H1 (cell line): ENCODE measurements at regions not wholly inside any gene's neighbourhood (a gene's known extent, or its start where the extent isn't known, plus 50 kb on each side); places are given as distances from the start of the nearest gene placed in this dataset.

Experiments used
- CTCF ChIA-PET: fragments of 300-600 bp; sonication (Branson Sonifier 250); formaldehyde crosslinking; loops from one replicate; lab custom pipeline; 2021; ENCODE audit not compliant: partially characterized antibody; lab: Charles Lee
- POLR2A ChIA-PET: fragments of 300-600 bp; sonication (Branson Sonifier 250); formaldehyde crosslinking; loops from one replicate; lab custom pipeline; 2021; ENCODE audit warnings: inconsistent platforms; ENCODE audit not compliant: partially characterized antibody; lab: Charles Lee
- DNase-seq, 2 experiments: peaks; one replicate each; pipeline versions ENCODE4 v3.0.0 to v3.0.0-alpha.2; 2010 to 2022; ENCODE audit warnings: low spot score in 2 of 2, low read depth in 1 of 2, mixed read lengths in 1 of 2
- FAIRE-seq: peaks from 2 replicates; lab custom pipeline; 2011; peaks lifted over from hg19 to GRCh38; lab: Jason Lieb, UNC
- H2AFZ ChIP-seq: 2 replicates; pipeline ENCODE4 v1.8.1; 2012; ENCODE audit warnings: low read length, inconsistent platforms
- H2AK5ac ChIP-seq: 2 replicates; pipeline ENCODE4 v1.6.1; 2013; ENCODE audit warnings: low read depth, low read length
- H2BK120ac ChIP-seq: replicated peaks from 2 replicates; pipeline ENCODE3; 2013; ENCODE audit warnings: low read depth, low read length, inconsistent platforms
- H2BK12ac ChIP-seq: 2 replicates; pipeline ENCODE4 v1.6.1; 2013; ENCODE audit warnings: low read depth, low read length
- H2BK15ac ChIP-seq: 2 replicates; pipeline ENCODE4 v1.6.1; 2013; ENCODE audit warnings: low read length
- H2BK20ac ChIP-seq: 2 replicates; pipeline ENCODE4 v1.6.1; 2013; ENCODE audit warnings: low read length
- H2BK5ac ChIP-seq: 2 replicates; pipeline ENCODE4 v1.6.1; 2013; ENCODE audit warnings: low read depth, low read length
- H3K14ac ChIP-seq: 2 replicates; pipeline ENCODE4 v1.6.1; 2013; ENCODE audit warnings: inconsistent platforms; ENCODE audit not compliant: insufficient read length
- H3K18ac ChIP-seq: 2 replicates; pipeline ENCODE4 v1.6.1; 2013; ENCODE audit warnings: low read length; ENCODE audit errors: extremely low read depth
- H3K23ac ChIP-seq: 2 replicates; pipeline ENCODE4 v1.6.1; 2013; ENCODE audit warnings: inconsistent platforms; ENCODE audit not compliant: insufficient read length
- H3K23me2 ChIP-seq: 2 replicates; pipeline ENCODE4 v1.6.1; 2013; ENCODE audit warnings: low read depth, low read length
- H3K27ac ChIP-seq: 2 replicates; pipeline ENCODE4 v1.6.1; 2011; ENCODE audit warnings: low read depth, low read length, inconsistent platforms
- H3K27me3 ChIP-seq, 4 experiments: replicated peaks in 1 of 4; 1 replicate in 1 of 4; 2 replicates in 3 of 4; pipeline versions ENCODE4 v1.6.1 to v1.8.1; 2011 to 2013; ENCODE audit warnings: low read length in 3 of 4, mild to moderate bottlenecking in 3 of 4, inconsistent platforms in 2 of 4, mixed read lengths in 2 of 4, moderate library complexity in 1 of 4; ENCODE audit not compliant: control insufficient read depth in 3 of 4, insufficient read depth in 3 of 4; ENCODE audit errors: extremely low read depth in 1 of 4
- H3K36me3 ChIP-seq, 4 experiments: 2 replicates each; pipeline versions ENCODE4 v1.6.1 to v1.8.1; 2011 to 2013; ENCODE audit warnings: mild to moderate bottlenecking in 4 of 4, low read length in 3 of 4, moderate library complexity in 2 of 4, control low read depth in 1 of 4, inconsistent platforms in 1 of 4; ENCODE audit not compliant: insufficient read depth in 4 of 4, control insufficient read depth in 2 of 4
- H3K4ac ChIP-seq: replicated peaks from 2 replicates; pipeline ENCODE3; 2013; ENCODE audit warnings: low read length, low read depth, mixed read lengths, inconsistent platforms; ENCODE audit not compliant: insufficient read length
- H3K4me1 ChIP-seq, 4 experiments: replicated peaks in 1 of 4; 1 replicate in 1 of 4; 2 replicates in 3 of 4; pipeline versions ENCODE4 v1.6.1 to v1.8.1; 2011 to 2013; ENCODE audit warnings: low read length in 3 of 4, inconsistent platforms in 2 of 4, mixed read lengths in 1 of 4; ENCODE audit not compliant: insufficient read depth in 4 of 4, control insufficient read depth in 3 of 4
- H3K4me2 ChIP-seq, 2 experiments: 2 replicates each; pipeline versions ENCODE4 v1.6.1 to v1.8.1; 2011 to 2013; ENCODE audit warnings: low read depth in 2 of 2, low read length in 2 of 2, control low read depth in 1 of 2, inconsistent platforms in 1 of 2, mild to moderate bottlenecking in 1 of 2; ENCODE audit not compliant: insufficient read depth in 1 of 2
- H3K4me3 ChIP-seq, 4 experiments: fragments of 200-600, 300-600 bp in 1 of 4; sonication (generic), shearing (Covaris generic), sonication (Bioruptor Twin) in 1 of 4; 2 replicates each; pipeline versions ENCODE4 v1.5.1 to v1.8.1; 2011 to 2016; ENCODE audit warnings: low read length in 4 of 4, low read depth in 3 of 4, control low read depth in 2 of 4, inconsistent platforms in 2 of 4, mild to moderate bottlenecking in 2 of 4, mixed read lengths in 1 of 4, moderate library complexity in 1 of 4; ENCODE audit not compliant: insufficient read depth in 2 of 4; ENCODE audit errors: extremely low read depth in 1 of 4
- H3K56ac ChIP-seq: replicated peaks from 2 replicates; pipeline ENCODE3; 2013; ENCODE audit warnings: low read depth, mild to moderate bottlenecking, mixed read lengths, low read length, inconsistent platforms; ENCODE audit not compliant: insufficient read length
- H3K79me1 ChIP-seq: 2 replicates; pipeline ENCODE4 v1.6.1; 2013; ENCODE audit warnings: low read depth, low read length, control low read depth
- H3K79me2 ChIP-seq, 2 experiments: 2 replicates each; pipeline versions ENCODE4 v1.6.1 to v1.8.1; 2012 to 2013; ENCODE audit warnings: low read length in 2 of 2, mild to moderate bottlenecking in 2 of 2, inconsistent platforms in 1 of 2; ENCODE audit not compliant: insufficient read depth in 2 of 2, control insufficient read depth in 1 of 2
- H3K9ac ChIP-seq, 4 experiments: replicated peaks in 1 of 4; 1 replicate in 1 of 4; 2 replicates in 3 of 4; pipeline versions ENCODE4 v1.6.1 to v1.8.1; 2011 to 2013; ENCODE audit warnings: low read depth in 3 of 4, low read length in 3 of 4, control low read depth in 2 of 4, mild to moderate bottlenecking in 2 of 4, moderate library complexity in 2 of 4, inconsistent platforms in 1 of 4; ENCODE audit errors: extremely low read depth in 1 of 4
- H3K9me3 ChIP-seq, 2 experiments: 2 replicates each; pipeline versions ENCODE4 v1.6.1 to v1.8.1; 2012 to 2013; ENCODE audit warnings: mild to moderate bottlenecking in 2 of 2, moderate library complexity in 2 of 2, control low read depth in 1 of 2, inconsistent platforms in 1 of 2, low read depth in 1 of 2, low read length in 1 of 2, mixed read lengths in 1 of 2; ENCODE audit not compliant: insufficient read depth in 2 of 2
- H4K20me1 ChIP-seq, 2 experiments: replicated peaks in 1 of 2; 2 replicates each; pipeline versions ENCODE3 to v1.8.1; 2011 to 2013; ENCODE audit warnings: inconsistent platforms in 2 of 2, low read length in 2 of 2, mild to moderate bottlenecking in 1 of 2; ENCODE audit not compliant: insufficient read depth in 2 of 2, control insufficient read depth in 1 of 2
- H4K5ac ChIP-seq: 2 replicates; pipeline ENCODE4 v1.6.1; 2013; ENCODE audit warnings: low read length, low read depth, mixed read lengths, inconsistent platforms; ENCODE audit not compliant: insufficient read length
- H4K8ac ChIP-seq: 2 replicates; pipeline ENCODE4 v1.8.0; 2013; ENCODE audit warnings: mild to moderate bottlenecking, moderate library complexity, low read length, inconsistent platforms; ENCODE audit not compliant: insufficient read depth; ENCODE audit errors: extremely low read depth
- H4K91ac ChIP-seq: replicated peaks from 2 replicates; pipeline ENCODE3; 2013; ENCODE audit warnings: low read length, mixed read lengths, inconsistent platforms; ENCODE audit not compliant: insufficient read length
- BACH1 ChIP-seq: IDR thresholded peaks from 2 replicates; pipeline ENCODE4 v1.6.1; 2012; ENCODE audit warnings: low read length, improper control_type of control experiment
- CHD2 ChIP-seq: IDR thresholded peaks from 2 replicates; pipeline ENCODE4 v1.6.1; 2012; ENCODE audit warnings: low read length, improper control_type of control experiment
- CREB1 ChIP-seq: IDR thresholded peaks from 2 replicates; pipeline ENCODE4 v1.6.1; 2012; ENCODE audit warnings: inconsistent platforms
- CTCF ChIP-seq, 3 experiments: IDR thresholded peaks; 1 replicate in 2 of 3; 2 replicates in 1 of 3; pipeline versions ENCODE4 v1.5.1 to v1.6.1; 2011; ENCODE audit warnings: low read length in 3 of 3, mild to moderate bottlenecking in 3 of 3, inconsistent platforms in 2 of 3, low read depth in 1 of 3, moderate library complexity in 1 of 3; ENCODE audit not compliant: insufficient read depth in 1 of 3; ENCODE audit errors: control extremely low read depth in 1 of 3
- E2F6 ChIP-seq: IDR thresholded peaks from 2 replicates; pipeline ENCODE4 v1.6.1; 2012; ENCODE audit warnings: inconsistent platforms
- EZH2 ChIP-seq: fragments of 200-600 bp; sonication (generic); IDR thresholded peaks from 2 replicates; pipeline ENCODE4 v1.7.1; 2012; ENCODE audit warnings: low read depth, mild to moderate bottlenecking, moderate library complexity, low read length, inconsistent platforms; ENCODE audit not compliant: severe bottlenecking
- GABPA ChIP-seq: IDR thresholded peaks from 2 replicates; pipeline ENCODE4 v1.6.1; 2011; ENCODE audit warnings: mild to moderate bottlenecking, low read length, moderate library complexity, borderline replicate concordance; ENCODE audit not compliant: insufficient read depth
- NRF1 ChIP-seq: IDR thresholded peaks from 2 replicates; pipeline ENCODE4 v1.6.1; 2011; ENCODE audit warnings: mild to moderate bottlenecking, low read depth, low read length, improper control_type of control experiment
- POLR2A ChIP-seq, 2 experiments: IDR thresholded peaks; 1 replicate in 1 of 2; 2 replicates in 1 of 2; pipeline ENCODE4 v1.6.1; 2011; ENCODE audit warnings: low read depth in 2 of 2, low read length in 2 of 2, mild to moderate bottlenecking in 2 of 2; ENCODE audit errors: control extremely low read depth in 1 of 2
- SIN3A ChIP-seq, 2 experiments: IDR thresholded peaks in 1 of 2; conservative IDR thresholded peaks in 1 of 2; 2 replicates each; pipeline ENCODE4 v1.6.1; 2011 to 2012; ENCODE audit warnings: low read length in 2 of 2, improper control_type of control experiment in 1 of 2, low read depth in 1 of 2, mild to moderate bottlenecking in 1 of 2
- SP2 ChIP-seq: IDR thresholded peaks from 2 replicates; pipeline ENCODE4 v1.6.1; 2012; ENCODE audit warnings: mild to moderate bottlenecking, low read length, inconsistent platforms
- SRF ChIP-seq: IDR thresholded peaks from 2 replicates; pipeline ENCODE4 v1.6.1; 2011; ENCODE audit warnings: mild to moderate bottlenecking, low read depth, low read length, moderate library complexity
- TCF12 ChIP-seq: IDR thresholded peaks from 2 replicates; pipeline ENCODE4 v1.6.1; 2011; ENCODE audit warnings: low read depth, mild to moderate bottlenecking, low read length
- WGBS, 2 experiments: shearing (Covaris generic) in 1 of 2; methylation state at CpG; one replicate each; pipeline versions ENCODE4 v1.1.6 to v1.1.7; 2013 to 2015; ENCODE audit warnings: low lambda C conversion rate in 2 of 2, mixed read lengths in 2 of 2, inconsistent platforms in 1 of 2, low coverage in 1 of 2, missing lambda C conversion rate in 1 of 2; ENCODE audit not compliant: insufficient replicate concordance in 2 of 2, insufficient coverage in 1 of 2, insufficient read length in 1 of 2; ENCODE audit errors: extremely low coverage in 1 of 2, missing lambda C conversion rate in 1 of 2; 5-methylcytosine and 5-hydroxymethylcytosine counted together

GRCh38 chr2:217749008-217749407, 253.8 kb downstream of the TNS1 start:
- Histone ChIP-seq H3K9me3 (no peaks in the 10 kb centered on the region), H3K4me3 (no peak overlapping the region), H4K20me1 (no peaks in the 10 kb centered on the region), H3K4me2 (no peak overlapping the region), H3K4me1 (no peaks in the 10 kb centered on the region), H4K8ac (no peak overlapping the region), H3K79me2 (no peaks in the 10 kb centered on the region), H4K5ac (no peak overlapping the region), H3K9ac (no peak overlapping the region), H2BK5ac (no peak overlapping the region), H2BK15ac (no peak overlapping the region), H3K27ac (no peak overlapping the region), H2BK120ac (no peak overlapping the region), H3K23ac (no peak overlapping the region), H3K4ac (no peak overlapping the region), H3K56ac (no peak overlapping the region), H4K91ac (no peak overlapping the region), H3K27me3 (no peaks in the 10 kb centered on the region; a peak in 3 of 7 replicates), H3K23me2 (no peaks in the 10 kb centered on the region; the same call in 1 of the 2 replicates), H2AFZ (no peak overlapping the region), H2BK12ac (no peak overlapping the region), H2AK5ac (no peak overlapping the region), H3K36me3 (no peaks in the 10 kb centered on the region), H3K18ac (no peak overlapping the region), H3K79me1 (no peaks in the 10 kb centered on the region), H2BK20ac (no peak overlapping the region), H3K14ac (no peak overlapping the region)
- WGBS, 2 experiments, result 69% methylated on average over 4 of the region's 5 CpGs; no CpG with 5 or more reads in 1 of the 2 experiments
- DNase-seq, result peak in 1 of 2 experiments; percentile 27
- CTCF ChIA-PET, result interaction anchor here (0.6 to 2.0 kb wide), 5 partner anchors 14 to 1062 kb away, joined by 3 to 6 read pairs (median 3); no protein-coding TSS in a partner anchor
- no peak for FAIRE-seq
- POLR2A ChIA-PET, result no interaction called here
- TF ChIP-seq TCF12, result no peak
- TF ChIP-seq E2F6, result no peak
- no peak for TF ChIP-seq POLR2A (IDR thresholded peaks at IDR 0.05; ENCODE audit: control extremely low read depth in 1 of 2, low read depth in 2 of 2, low read length in 2 of 2)
- no peak for TF ChIP-seq SP2
- no peak for TF ChIP-seq CHD2
- no peak for TF ChIP-seq SIN3A (conservative IDR thresholded peaks at IDR 0.05 in 1 of 2, IDR thresholded peaks at IDR 0.05 in 1 of 2; ENCODE audit: low read depth in 1 of 2, low read length in 2 of 2)
- no peak for TF ChIP-seq GABPA
- no peak for TF ChIP-seq NRF1
- no peak for TF ChIP-seq BACH1
- no peak for TF ChIP-seq SRF
- TF ChIP-seq CTCF (IDR thresholded peaks at IDR 0.05; ENCODE audit: control extremely low read depth in 1 of 3, insufficient read depth in 1 of 3, low read depth in 1 of 3, low read length in 3 of 3), result no peak
- no peak for TF ChIP-seq CREB1
- TF ChIP-seq EZH2, result no peak
